CD4-positive, alpha-beta T cell (primary cell): ENCODE measurements at regions not wholly inside any gene's neighbourhood (a gene's known extent, or its start where the extent isn't known, plus 50 kb on each side); places are given as distances from the start of the nearest gene placed in this dataset.

Source experiments
- ATAC-seq: fragments of 200-7000 bp; cut with Tn5 transposase; one replicate; pipeline ENCODE4 v1.10.0; 2022; ENCODE audit warnings: mild to moderate bottlenecking; ENCODE audit not compliant: poor library complexity
- CTCF ChIA-PET: fragments of 350-600 bp; sonication (Branson Sonifier 250); formaldehyde crosslinking; loops from one replicate; lab custom pipeline; 2021; ENCODE audit warnings: antibody characterized with exemption, inconsistent platforms; lab: Charles Lee
- POLR2A ChIA-PET: fragments of 350-600 bp; sonication (Branson Sonifier 250); formaldehyde crosslinking; loops from one replicate; lab custom pipeline; 2021; ENCODE audit warnings: antibody characterized with exemption, inconsistent platforms; lab: Charles Lee
- DNase-seq, 14 experiments: peaks; one replicate each; pipeline ENCODE4 v3.0.0-alpha.2; 2013 to 2020; ENCODE audit warnings: mixed read lengths in 2 of 14
- H3K27ac ChIP-seq, 2 donors: one replicate each; pipeline versions ENCODE4 v1.5.1 to v1.7.0; 2013; ENCODE audit warnings: low read length in 2 of 2, low read depth in 1 of 2, mild to moderate bottlenecking in 1 of 2
- H3K27me3 ChIP-seq, 2 experiments: 1 replicate in 1 of 2; 2 replicates in 1 of 2; pipeline versions ENCODE4 v1.6.1 to v1.7.0; 2013; ENCODE audit warnings: low read length in 2 of 2, control low read depth in 1 of 2, mild to moderate bottlenecking in 1 of 2, moderate library complexity in 1 of 2; ENCODE audit not compliant: insufficient read depth in 2 of 2, control insufficient read depth in 1 of 2
- H3K36me3 ChIP-seq: one replicate; pipeline ENCODE4 v1.6.1; 2013; ENCODE audit warnings: low read length, control low read depth; ENCODE audit not compliant: insufficient read depth
- H3K4me1 ChIP-seq: one replicate; pipeline ENCODE4 v1.6.1; 2013; ENCODE audit warnings: low read length, control low read depth; ENCODE audit not compliant: insufficient read depth
- H3K4me3 ChIP-seq: one replicate; pipeline ENCODE4 v1.5.1; 2013; ENCODE audit warnings: mild to moderate bottlenecking, low read length, moderate library complexity
- H3K9me3 ChIP-seq, 2 experiments: 1 replicate in 1 of 2; 2 replicates in 1 of 2; pipeline versions ENCODE4 v1.6.1 to v1.7.0; 2013; ENCODE audit warnings: low read length in 2 of 2, mild to moderate bottlenecking in 2 of 2, control low read depth in 1 of 2, moderate library complexity in 1 of 2; ENCODE audit not compliant: control insufficient read depth in 1 of 2, insufficient read depth in 1 of 2
- H3K27ac Mint-ChIP-seq: one replicate; pipeline ENCODE4 v1.8.0; 2020; ENCODE audit warnings: mixed read lengths
- H3K27me3 Mint-ChIP-seq: one replicate; pipeline ENCODE4 v1.8.0; 2021; ENCODE audit warnings: mixed read lengths
- H3K36me3 Mint-ChIP-seq: one replicate; pipeline ENCODE4 v1.8.0; 2021; ENCODE audit warnings: low read depth, mixed read lengths
- H3K4me1 Mint-ChIP-seq: one replicate; pipeline ENCODE4 v1.8.0; 2021; ENCODE audit warnings: low read depth, mixed read lengths
- H3K4me3 Mint-ChIP-seq: one replicate; pipeline ENCODE4 v1.8.0; 2020; ENCODE audit warnings: mild to moderate bottlenecking, mixed read lengths
- H3K9me3 Mint-ChIP-seq: one replicate; pipeline ENCODE4 v1.8.0; 2020; ENCODE audit warnings: mixed read lengths
- intact Hi-C, 2 experiments: fragments of 100-400 bp; cut with DNase I in 1 of 2; cut with micrococcal nuclease in 1 of 2; formaldehyde crosslinking; loops; one replicate each; pipeline versions ENCODE4 v1.15.1 to v1.9.0; 2023 to 2025; cut with DNase I, micrococcal nuclease
- TF ChIP-seq, protein P1 (sequence below): fragments of 200-600 bp; IDR thresholded peaks from one replicate; pipeline ENCODE4 v1.8.0; 2022; ENCODE audit warnings: antibody characterized with exemption, mild to moderate bottlenecking

DNA sequence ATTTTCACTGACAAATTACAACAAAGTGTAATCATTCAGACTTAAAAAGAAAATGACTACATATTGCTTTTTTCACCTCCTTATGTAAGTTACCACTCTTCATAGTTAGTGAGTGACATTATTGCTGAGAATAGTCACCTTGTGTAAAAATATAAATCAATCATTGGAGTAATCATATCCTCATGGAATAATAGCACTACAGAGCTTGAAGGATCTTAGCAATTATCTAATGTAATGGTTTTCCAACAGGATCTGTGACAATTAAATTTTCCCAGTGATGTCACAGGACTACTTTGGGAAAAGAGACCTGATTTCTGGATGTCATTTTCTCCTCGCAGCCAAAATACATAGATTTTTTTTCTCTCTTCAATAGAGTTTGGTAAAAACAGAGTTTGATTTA is 833.0 kb upstream of the PCDH9 start:
- no peak overlapping the region for H3K27ac Mint-ChIP-seq
- H3K27ac ChIP-seq: no peak overlapping the region
- H3K4me1 Mint-ChIP-seq: no peaks in the 10 kb centered on the region
- no peak overlapping the region for H3K4me3 Mint-ChIP-seq
- no peak overlapping the region for H3K4me3 ChIP-seq
- H3K36me3 Mint-ChIP-seq: no peaks in the 10 kb centered on the region
- no peak for ATAC-seq
- intact Hi-C loops: no loop called here
- peaks cover 0 to 8% of the 10 kb centered on the region in 2 experiments for H3K9me3 ChIP-seq
- H3K27me3 ChIP-seq: no peaks in the 10 kb centered on the region
- ChIA-PET POLR2A (no interaction called here), CTCF (no interaction called here)
- no peak for DNase-seq
- no peaks in the 10 kb centered on the region for H3K4me1 ChIP-seq
- no peaks in the 10 kb centered on the region for H3K36me3 ChIP-seq
- no peaks in the 10 kb centered on the region for H3K27me3 Mint-ChIP-seq
- peaks cover 4% of the 10 kb centered on the region for H3K9me3 Mint-ChIP-seq
- TF ChIP-seq, protein P1, sequence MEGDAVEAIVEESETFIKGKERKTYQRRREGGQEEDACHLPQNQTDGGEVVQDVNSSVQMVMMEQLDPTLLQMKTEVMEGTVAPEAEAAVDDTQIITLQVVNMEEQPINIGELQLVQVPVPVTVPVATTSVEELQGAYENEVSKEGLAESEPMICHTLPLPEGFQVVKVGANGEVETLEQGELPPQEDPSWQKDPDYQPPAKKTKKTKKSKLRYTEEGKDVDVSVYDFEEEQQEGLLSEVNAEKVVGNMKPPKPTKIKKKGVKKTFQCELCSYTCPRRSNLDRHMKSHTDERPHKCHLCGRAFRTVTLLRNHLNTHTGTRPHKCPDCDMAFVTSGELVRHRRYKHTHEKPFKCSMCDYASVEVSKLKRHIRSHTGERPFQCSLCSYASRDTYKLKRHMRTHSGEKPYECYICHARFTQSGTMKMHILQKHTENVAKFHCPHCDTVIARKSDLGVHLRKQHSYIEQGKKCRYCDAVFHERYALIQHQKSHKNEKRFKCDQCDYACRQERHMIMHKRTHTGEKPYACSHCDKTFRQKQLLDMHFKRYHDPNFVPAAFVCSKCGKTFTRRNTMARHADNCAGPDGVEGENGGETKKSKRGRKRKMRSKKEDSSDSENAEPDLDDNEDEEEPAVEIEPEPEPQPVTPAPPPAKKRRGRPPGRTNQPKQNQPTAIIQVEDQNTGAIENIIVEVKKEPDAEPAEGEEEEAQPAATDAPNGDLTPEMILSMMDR: no peak

DNA sequence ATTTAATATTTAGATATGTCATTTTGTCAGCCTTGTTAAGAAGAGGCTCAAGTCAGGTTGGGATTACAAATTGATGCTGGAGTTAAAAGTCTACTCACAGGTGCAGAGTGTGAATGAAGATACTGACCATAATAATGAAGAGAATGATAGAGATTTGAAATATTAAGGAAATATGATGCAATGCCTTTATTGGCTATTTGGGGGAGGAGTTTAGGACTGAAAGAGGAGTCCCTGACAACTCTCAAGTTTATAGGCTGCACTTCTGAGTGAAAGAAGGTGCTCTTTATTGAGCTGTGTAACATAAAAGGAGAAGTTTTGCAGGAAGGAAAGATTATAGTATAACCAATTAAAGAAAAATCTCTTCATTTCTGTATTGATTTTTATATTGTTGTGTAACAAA is 827.7 kb upstream of the PCDH9 start:
- H3K9me3 ChIP-seq: peaks cover 0 to 12% of the 10 kb centered on the region in 2 experiments
- TF ChIP-seq, protein P1: no peak

GRCh38 chr13:68056816-68057710 is 826.9 kb upstream of the PCDH9 start:
- Mint-ChIP-seq H3K27ac (no peak overlapping the region), H3K4me1 (no peaks in the 10 kb centered on the region), H3K36me3 (no peaks in the 10 kb centered on the region), H3K4me3 (no peak overlapping the region), H3K27me3 (no peaks in the 10 kb centered on the region), H3K9me3 (peaks cover 8% of the 10 kb centered on the region)
- DNase-seq (no peak), ATAC-seq (no peak)
- Histone ChIP-seq H3K4me3 (no peak overlapping the region), H3K4me1 (no peaks in the 10 kb centered on the region), H3K9me3 (peaks cover 0 to 14% of the 10 kb centered on the region in 2 experiments), H3K27me3 (no peaks in the 10 kb centered on the region), H3K27ac (no peak overlapping the region), H3K36me3 (no peaks in the 10 kb centered on the region)
- POLR2A ChIA-PET: no interaction called here
- CTCF ChIA-PET: no interaction called here
- TF ChIP-seq, protein P1: no peak
- intact Hi-C loops: no loop called here

More for the DNA sequence above, 827.7 kb upstream of the PCDH9 start:
- no peak for DNase-seq
- no peaks in the 10 kb centered on the region for H3K4me1 ChIP-seq
- no peaks in the 10 kb centered on the region for H3K27me3 Mint-ChIP-seq
- H3K27me3 ChIP-seq: no peaks in the 10 kb centered on the region
- ATAC-seq: no peak
- no peak overlapping the region for H3K27ac Mint-ChIP-seq
- H3K9me3 Mint-ChIP-seq: peaks cover 8% of the 10 kb centered on the region
- ChIA-PET POLR2A (no interaction called here), CTCF (no interaction called here)
- H3K4me3 ChIP-seq: no peak overlapping the region
- no peaks in the 10 kb centered on the region for H3K4me1 Mint-ChIP-seq
- H3K4me3 Mint-ChIP-seq: no peak overlapping the region
- no peaks in the 10 kb centered on the region for H3K36me3 Mint-ChIP-seq
- intact Hi-C loops: no loop called here
- H3K36me3 ChIP-seq: no peaks in the 10 kb centered on the region
- no peak overlapping the region for H3K27ac ChIP-seq
